ENCODE measurements at regions not wholly inside any gene's neighbourhood (a gene's known extent, or its start where the extent isn't known, plus 50 kb on each side); places are given as distances from the start of the nearest gene placed in this dataset.

DNA sequence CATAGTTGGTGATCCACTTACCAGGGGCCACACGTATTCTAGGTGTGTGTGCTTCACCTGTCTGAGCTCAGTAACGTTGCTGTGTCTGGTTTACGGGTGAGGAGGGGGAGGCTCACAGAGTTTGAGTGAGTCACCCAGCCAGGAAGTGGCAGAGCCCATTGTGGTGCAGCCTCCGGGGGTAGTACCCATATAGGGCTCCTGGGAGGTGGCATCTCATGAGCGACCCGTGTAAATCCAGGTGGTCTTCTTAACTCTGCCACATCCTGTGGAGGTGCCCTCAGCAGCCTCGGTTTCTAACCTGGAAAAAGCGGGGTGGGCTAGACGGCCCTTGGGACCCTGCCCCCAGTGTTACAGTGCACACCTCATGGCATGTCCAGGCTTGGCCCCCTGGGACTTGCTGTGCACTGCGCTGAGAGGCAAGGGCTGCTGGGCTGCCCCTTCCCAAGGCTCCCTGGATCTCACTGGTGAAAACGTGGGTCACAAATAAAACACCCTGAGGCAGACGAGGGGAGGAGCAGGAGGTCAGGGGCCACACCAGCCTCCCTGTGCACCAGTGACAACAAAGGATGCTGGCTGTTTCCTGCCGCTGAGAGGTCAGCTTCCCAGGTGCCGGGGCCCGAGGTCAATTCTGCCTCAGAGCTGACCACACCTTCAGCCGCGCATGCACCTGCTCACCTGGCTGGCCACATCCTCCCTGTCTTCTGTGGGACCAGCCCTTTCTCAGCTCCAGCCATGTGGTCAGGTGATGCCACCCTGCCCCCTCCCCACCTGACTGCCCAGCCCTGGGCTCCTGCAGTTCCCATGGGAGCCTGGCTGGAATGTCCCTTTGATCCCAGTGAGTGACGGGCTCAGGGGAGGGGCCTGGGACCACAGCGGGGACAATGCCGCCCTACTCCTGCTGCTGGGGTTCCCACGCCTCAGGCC lies 305.1 kb downstream of the CTTN start:
- DNase-seq (ENCODE audit: low read depth) = no peak

DNA sequence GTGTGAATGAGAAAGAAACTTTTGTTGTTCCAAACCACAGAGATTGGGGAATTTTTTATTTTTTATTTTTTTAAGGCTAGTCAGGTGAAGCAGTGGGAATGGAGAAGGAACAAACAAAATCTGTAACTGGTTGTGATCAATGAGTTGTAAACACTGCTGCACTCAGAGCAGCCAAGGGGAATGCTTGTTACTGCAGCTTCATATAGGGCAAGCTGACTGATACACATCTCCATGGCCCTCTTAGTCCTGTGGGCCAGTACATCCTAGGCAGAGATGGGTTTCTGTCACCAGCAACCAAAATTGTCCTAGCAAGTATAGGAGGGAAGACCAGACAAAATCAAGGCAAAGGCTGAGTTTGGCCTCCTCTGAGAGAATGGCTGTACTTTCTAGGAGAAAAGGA lies 306.8 kb downstream of the CTTN start:
- no peak for DNase-seq (ENCODE audit: low read depth)

DNA sequence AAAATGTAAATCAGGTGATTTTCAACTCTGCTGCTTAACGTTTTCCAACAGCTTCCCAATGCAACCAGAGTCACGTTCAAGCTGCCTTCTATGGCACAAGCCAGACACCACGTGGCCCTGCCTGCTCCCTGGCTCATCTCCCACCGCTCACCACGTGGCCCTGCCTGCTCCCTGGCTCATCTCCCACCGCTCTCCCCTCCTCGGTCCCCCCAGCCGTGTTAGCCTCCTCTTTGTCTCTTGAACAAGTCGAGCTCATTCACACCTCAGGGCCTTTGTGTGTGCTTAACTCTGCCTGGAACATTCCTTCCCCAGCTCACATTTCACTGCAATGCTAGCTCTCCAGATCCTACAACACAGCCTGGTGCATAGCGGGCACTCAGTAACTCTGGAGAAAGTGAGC lies 307.6 kb downstream of the CTTN start:
- no peak for DNase-seq (ENCODE audit: low read depth)

GRCh38 chr11:70707821-70708220 lies 309.5 kb downstream of the CTTN start:
- no peak for DNase-seq (ENCODE audit: low read depth)

GRCh38 chr11:70709596-70709995 lies 311.3 kb downstream of the CTTN start:
- no peak for DNase-seq (ENCODE audit: low read depth)

DNA sequence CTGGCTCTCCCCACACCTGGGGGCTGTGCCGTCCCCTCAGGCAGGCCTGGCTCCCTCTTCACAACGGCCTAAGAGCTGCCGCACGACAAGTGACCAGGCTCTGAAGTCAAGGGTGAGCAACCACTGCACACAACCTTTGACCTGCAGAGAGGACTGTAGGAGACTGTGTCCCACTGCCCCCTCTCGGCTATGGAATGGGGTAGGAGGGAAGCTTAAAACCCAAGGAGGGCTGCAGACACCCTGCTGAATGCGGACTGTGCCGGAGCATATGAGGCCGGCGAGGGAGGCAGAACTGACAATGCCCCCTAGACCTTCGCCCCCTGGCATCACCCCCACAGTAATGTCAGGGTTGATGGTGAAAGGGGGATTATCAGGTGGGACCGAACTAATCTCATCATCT lies 311.9 kb downstream of the CTTN start:
- no peak for DNase-seq (ENCODE audit: low read depth)

GRCh38 chr11:70710601-70711000 lies 312.3 kb downstream of the CTTN start:
- no peak for DNase-seq (ENCODE audit: low read depth)

DNA sequence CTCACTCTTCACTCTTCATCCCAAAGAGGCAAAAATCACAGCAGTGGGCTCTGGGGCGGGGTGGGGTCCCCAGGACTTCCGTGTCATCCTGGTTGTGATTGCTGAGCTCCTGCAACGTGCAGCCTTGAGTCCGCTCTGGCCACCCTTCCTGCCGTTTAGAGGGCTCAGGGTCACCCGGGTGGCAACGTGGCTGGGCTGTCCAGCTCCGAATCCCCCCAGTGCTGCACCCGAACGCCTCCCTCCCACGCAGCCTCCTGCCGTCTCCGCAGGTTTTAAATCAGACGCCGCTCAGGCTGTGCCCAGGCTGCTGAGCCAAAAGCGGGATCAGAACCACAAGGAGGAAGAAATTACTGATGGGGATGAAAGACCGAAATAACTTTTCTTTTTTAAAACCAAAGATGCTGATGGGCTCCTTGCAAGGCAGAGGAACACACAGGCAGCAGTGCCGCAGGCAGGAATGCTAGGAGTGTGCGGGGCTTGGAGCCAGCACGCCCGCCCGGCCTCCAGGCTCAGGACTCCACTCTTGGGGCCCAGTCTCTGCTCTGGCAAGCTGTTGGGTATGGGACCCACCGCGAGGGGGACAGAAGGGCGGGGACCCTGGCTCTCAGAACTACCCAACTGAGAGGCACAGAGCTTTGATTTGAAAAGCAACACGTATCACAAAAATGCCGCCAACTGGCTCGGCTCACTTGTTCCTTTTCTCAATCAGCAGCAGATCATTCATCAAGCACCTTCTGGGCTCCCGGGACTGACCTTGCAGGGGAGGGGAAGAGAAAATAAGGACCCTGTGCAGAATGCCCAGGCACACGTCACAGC lies 313.0 kb downstream of the CTTN start:
- DNase-seq (ENCODE audit: low read depth) = no peak

DNA sequence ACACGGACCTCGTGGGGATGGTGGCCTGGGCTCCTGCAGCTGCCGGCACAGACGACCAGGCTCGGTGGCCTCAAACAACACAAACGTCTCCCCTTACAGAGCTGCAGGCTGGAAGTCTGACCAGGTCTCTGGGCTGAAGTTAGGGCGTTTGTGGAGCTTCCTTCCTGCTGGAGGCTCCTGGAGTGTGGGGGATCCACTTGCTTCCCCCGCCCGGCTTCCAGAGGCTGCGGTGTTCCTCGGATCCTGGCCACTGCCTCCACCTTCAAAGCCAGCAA lies 313.5 kb downstream of the CTTN start:
- no peak for DNase-seq (ENCODE audit: low read depth)

DNA sequence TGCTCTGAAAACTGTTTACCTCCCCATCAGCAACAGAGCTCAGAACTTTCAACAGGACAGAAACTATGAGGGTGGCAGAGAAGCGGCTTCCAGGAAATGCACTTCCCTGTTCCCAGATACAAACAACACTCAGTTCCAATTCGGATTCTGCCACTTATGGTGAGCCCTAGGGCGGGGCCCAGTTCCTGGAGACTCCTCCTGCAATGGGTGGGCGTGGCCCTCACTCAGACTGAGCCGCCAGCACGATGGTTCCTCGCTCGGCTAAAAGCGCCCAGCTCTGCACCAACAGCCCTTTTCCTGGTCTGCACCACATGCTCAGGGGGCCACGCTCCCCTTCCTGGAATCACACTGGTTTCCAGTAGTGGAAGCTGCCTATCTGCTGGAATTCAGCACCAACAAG lies 314.1 kb downstream of the CTTN start:
- no peak for DNase-seq (ENCODE audit: low read depth)

DNA sequence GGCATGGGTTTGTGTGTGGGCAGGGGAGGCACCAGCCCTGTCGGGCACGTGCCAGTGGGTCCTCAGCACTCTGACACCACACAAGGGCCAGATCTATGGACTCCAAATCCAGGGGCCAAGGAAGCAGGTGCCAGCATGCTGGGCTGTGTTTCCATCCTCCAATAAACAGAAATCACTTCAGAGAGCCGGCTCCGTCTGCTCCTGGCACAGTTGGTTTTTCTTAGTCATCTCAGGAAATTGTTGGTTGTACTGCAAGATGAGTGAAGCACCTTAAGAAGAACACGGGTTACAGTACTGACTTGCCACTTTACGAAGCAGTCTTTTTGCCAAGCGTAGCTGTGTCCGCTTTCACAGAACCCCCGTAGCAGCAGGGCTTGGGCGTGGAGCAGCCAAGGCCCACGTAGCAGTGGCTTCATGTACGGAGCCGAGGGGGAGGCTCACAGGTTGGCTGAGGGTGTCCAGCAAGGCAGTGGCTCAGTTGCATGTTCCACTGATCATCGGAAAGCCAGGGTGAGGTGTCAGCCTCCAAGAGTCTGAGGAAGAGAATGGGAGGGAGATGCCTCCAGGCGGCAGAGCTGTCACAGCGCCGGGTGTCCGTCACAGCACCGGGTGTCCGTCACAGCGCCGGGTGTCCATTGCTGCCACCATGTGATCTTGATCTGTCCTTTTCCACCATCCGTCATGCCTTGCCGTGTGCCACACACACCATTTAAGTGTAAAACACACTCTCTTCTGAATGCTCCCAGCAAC lies 314.9 kb downstream of the CTTN start:
- DNase-seq (ENCODE audit: low read depth) = no peak

- no peak for DNase-seq (ENCODE audit: low read depth)
Observed at GRCh38 chr11:70713988-70714665, 315.8 kb downstream of the CTTN start.

- no peak for DNase-seq (ENCODE audit: low read depth)
Observed at GRCh38 chr11:70715166-70715951, 317.0 kb downstream of the CTTN start.

DNA sequence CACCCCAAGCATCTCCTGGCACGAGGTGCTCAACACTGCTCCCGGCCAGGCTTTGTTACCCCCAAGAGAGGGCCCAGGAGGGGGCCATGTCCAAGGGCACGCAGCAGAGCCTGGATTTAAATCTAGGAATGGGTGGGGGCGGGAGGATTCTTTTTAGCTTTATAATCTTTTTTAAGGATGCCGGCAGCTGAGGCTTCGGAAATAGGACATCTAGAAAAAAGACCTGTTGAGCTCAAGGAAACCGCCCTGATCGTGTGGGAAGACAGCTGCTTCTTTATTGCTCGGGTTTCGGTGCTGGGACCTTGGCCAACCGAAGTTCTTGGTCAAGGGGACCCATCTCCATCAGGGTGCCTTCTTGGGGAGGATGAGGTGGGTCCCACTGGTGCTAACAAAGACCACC lies 317.9 kb downstream of the CTTN start:
- no peak for DNase-seq (ENCODE audit: low read depth)

DNA sequence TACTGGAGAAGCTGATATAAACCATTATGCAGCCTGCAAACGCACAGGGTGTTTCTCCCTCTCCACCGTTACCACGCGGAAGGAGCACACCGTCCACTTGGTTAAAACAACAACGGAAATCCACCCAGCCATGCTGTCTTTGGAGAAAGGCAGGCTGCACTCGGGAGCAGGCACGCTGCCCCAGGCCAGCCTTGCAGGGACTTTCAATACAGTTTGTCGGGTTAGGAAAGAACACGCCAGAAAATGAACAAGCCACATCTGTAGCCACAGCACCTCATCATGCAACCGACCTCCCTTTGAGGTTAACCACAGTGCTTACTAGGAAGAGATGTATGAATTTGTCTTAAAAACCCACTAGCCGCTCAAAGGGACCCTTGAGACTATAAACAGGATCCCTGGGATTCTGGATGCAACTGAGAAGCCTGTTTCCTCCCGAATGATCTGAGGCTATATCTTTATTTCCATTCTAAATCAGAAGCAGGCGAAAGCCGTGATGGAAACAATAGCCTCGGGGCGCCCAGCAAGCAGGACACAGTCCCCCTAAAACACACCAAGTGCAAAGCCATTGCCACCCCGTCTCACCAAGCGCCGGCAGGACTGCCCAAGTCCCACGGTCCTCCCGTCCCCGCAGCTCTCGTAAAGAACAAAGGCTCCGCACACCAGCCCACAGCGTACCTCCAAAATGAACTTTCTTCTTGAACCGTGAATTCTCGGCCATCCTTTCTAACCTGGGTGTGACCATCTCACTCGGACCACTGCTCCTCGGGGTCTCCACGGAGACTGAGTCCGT lies 318.9 kb downstream of the CTTN start:
- DNase-seq (ENCODE audit: low read depth) = no peak

DNA sequence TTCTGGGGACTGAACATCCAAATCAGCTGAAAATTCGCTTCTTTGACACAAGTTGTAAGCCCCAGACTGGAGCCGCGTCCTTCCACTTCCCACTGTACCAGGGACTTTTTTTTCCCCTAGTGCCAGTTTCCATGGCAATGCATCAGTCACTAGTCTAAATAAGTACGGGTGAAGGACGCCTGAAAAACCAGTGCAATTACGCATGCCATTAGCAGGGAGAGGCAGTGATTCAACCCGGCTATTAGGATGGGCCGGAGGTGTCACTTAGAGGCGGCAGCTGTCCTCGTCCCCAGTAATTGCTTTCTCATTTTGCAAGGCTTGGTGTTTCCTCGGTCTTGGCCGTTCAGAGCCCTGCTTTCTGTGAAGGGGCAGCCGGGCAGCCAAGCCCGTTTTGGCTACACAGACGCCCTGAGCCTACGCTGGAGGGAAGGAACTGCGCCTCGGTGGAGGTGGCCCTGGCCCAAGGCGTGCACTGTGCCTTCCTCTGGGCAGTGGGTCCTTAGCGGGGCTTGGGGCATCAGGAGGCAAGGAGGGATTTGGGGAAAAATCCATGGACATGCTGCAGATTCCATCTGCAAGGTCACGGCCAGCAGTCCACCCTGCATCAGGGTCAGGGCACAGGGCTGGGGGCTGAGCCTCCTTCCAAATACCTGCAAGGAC lies 319.7 kb downstream of the CTTN start:
- no peak for DNase-seq (ENCODE audit: low read depth)

GRCh38 chr11:70719516-70719915 lies 321.2 kb downstream of the CTTN start:
- no peak for DNase-seq (ENCODE audit: low read depth)

GRCh38 chr11:70720281-70720680 lies 322.0 kb downstream of the CTTN start:
- no peak for DNase-seq (ENCODE audit: low read depth)

GRCh38 chr11:70721006-70721405 lies 322.7 kb downstream of the CTTN start:
- no peak for DNase-seq (ENCODE audit: low read depth)

GRCh38 chr11:70725278-70725677 lies 326.9 kb downstream of the CTTN start:
- no peak for DNase-seq (ENCODE audit: low read depth)

All from stimulated activated CD4-positive, alpha-beta T cell treated with anti-CD3 and anti-CD28 coated beads, Interleukin-2, amount 100 ng/mL, for 4 hours (primary cell).